Lung (tissue), 11 donors: ENCODE measurements at regions not wholly inside any gene's neighbourhood (a gene's known extent, or its start where the extent isn't known, plus 50 kb on each side); places are given as distances from the start of the nearest gene placed in this dataset.

Source experiments
- ATAC-seq: fragments of 200-7000 bp; cut with Tn5 transposase; one replicate; pipeline ENCODE4 v1.9.1; 2020; ENCODE audit warnings: moderate number of reproducible peaks; ENCODE audit not compliant: insufficient read depth, low FRiP score
- DNase-seq, 3 donors: peaks; one replicate each; pipeline ENCODE4 v3.0.0-alpha.2; 2013 to 2017
- H3K27ac ChIP-seq, 2 donors: one replicate each; pipeline ENCODE4 v1.5.1; 2013; ENCODE audit warnings: mild to moderate bottlenecking in 2 of 2, moderate library complexity in 2 of 2, control low read depth in 1 of 2, inconsistent platforms in 1 of 2, low read depth in 1 of 2, low read length in 1 of 2
- H3K27me3 ChIP-seq, 3 donors: one replicate each; pipeline ENCODE4 v1.5.1; 2013; ENCODE audit warnings: low read length in 2 of 3; ENCODE audit not compliant: control insufficient read depth in 3 of 3, insufficient read depth in 3 of 3
- H3K36me3 ChIP-seq, 4 donors: one replicate each; pipeline ENCODE4 v1.5.1; 2013; ENCODE audit warnings: low read length in 4 of 4, mild to moderate bottlenecking in 1 of 4, moderate library complexity in 1 of 4; ENCODE audit not compliant: control insufficient read depth in 4 of 4, insufficient read depth in 4 of 4
- H3K4me1 ChIP-seq, 5 donors: one replicate each; pipeline ENCODE4 v1.5.1; 2013; ENCODE audit warnings: low read length in 5 of 5, mild to moderate bottlenecking in 2 of 5, moderate library complexity in 1 of 5; ENCODE audit not compliant: control insufficient read depth in 5 of 5, insufficient read depth in 5 of 5
- H3K4me3 ChIP-seq: one replicate; pipeline ENCODE4 v1.5.1; 2013; ENCODE audit warnings: mild to moderate bottlenecking, control low read depth, moderate library complexity
- H3K9ac ChIP-seq, 2 donors: one replicate each; pipeline ENCODE4 v1.5.1; 2013; ENCODE audit warnings: low read length in 2 of 2, control low read depth in 1 of 2; ENCODE audit not compliant: insufficient read depth in 1 of 2
- H3K9me3 ChIP-seq, 4 donors: one replicate each; pipeline ENCODE4 v1.5.1; 2013; ENCODE audit warnings: low read length in 3 of 4, mild to moderate bottlenecking in 1 of 4, moderate library complexity in 1 of 4; ENCODE audit not compliant: control insufficient read depth in 4 of 4, insufficient read depth in 3 of 4
- WGBS, 2 donors: extraction: QIAGEN DNeasy Blood & Tissue Kit; methylation state at CpG; one replicate each; pipeline ENCODE4 v1.1.7; 2013; 5-methylcytosine and 5-hydroxymethylcytosine counted together
- TF ChIP-seq, protein P1 (sequence below): IDR thresholded peaks from 2 replicates; pipeline ENCODE4 v1.5.1; 2012; ENCODE audit warnings: mild to moderate bottlenecking; ENCODE audit errors: control extremely low read depth, extremely low read depth
- donor health status: control.
- donor health status: control.
- donor health status: Bipolar disorder and iron deficiency.
- donor health status: healthy.
- donor health status: DM: yes; HTN: yes; CAD: no.

DNA sequence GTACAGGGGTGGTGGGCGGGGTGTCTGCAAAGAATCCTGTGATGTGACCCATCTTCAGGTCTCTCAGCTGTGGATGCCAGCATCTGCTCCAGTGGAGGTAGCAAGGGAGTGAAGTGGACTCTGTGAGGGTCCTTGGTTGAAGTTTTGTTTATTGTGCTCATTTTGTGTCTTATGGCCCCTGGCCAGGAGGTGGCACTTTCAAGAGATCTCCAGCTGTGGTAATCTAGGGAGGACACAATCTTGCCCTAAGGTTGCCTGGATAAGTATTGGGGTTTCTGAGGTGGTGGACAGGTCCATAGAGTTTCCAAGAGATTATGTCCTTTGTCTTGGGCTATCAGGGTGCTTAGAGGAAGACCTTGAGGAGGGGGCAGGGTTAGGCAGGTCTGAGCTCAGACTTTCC lies 260.7 kb downstream of the CCDC59 start:
- Histone ChIP-seq H3K9ac (no peak overlapping the region), H3K27ac (no peak overlapping the region), H3K4me3 (no peak overlapping the region), H3K27me3 (no peaks in the 10 kb centered on the region), H3K9me3 (no peaks in the 10 kb centered on the region), H3K4me1 (no peaks in the 10 kb centered on the region), H3K36me3 (no peaks in the 10 kb centered on the region)
- DNase-seq (no peak), ATAC-seq (no peak)
- TF ChIP-seq, protein P1, sequence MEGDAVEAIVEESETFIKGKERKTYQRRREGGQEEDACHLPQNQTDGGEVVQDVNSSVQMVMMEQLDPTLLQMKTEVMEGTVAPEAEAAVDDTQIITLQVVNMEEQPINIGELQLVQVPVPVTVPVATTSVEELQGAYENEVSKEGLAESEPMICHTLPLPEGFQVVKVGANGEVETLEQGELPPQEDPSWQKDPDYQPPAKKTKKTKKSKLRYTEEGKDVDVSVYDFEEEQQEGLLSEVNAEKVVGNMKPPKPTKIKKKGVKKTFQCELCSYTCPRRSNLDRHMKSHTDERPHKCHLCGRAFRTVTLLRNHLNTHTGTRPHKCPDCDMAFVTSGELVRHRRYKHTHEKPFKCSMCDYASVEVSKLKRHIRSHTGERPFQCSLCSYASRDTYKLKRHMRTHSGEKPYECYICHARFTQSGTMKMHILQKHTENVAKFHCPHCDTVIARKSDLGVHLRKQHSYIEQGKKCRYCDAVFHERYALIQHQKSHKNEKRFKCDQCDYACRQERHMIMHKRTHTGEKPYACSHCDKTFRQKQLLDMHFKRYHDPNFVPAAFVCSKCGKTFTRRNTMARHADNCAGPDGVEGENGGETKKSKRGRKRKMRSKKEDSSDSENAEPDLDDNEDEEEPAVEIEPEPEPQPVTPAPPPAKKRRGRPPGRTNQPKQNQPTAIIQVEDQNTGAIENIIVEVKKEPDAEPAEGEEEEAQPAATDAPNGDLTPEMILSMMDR, result no peak
- WGBS, 2 donors, result 55 to 93% methylated on average over 1 of the region's 1 CpG

DNA sequence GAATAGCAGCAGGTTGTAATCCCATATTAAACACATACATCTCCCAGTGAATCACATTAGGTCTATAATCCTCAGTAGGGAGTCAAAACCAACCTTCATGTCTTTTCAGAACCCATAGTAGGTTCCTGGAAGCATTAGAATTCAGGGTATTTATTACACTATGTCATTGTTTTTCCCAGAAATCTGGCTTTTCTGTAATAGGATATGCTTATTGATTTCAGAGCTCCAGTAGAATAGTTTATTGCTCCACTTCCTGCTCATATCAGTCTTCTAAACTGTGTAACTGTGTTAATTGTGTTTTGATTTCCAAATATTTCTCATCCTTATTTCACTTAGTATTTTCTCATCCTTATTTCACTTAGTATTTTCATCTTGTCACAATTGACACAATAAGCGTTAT lies 268.0 kb downstream of the CCDC59 start:
- WGBS, 2 donors, result 89 to 93% methylated on average over 1 of the region's 1 CpG
- Histone ChIP-seq H3K9me3 (no peaks in the 10 kb centered on the region), H3K9ac (no peak overlapping the region), H3K4me1 (no peaks in the 10 kb centered on the region), H3K4me3 (no peak overlapping the region), H3K27ac (no peak overlapping the region), H3K36me3 (no peaks in the 10 kb centered on the region), H3K27me3 (no peaks in the 10 kb centered on the region)
- ATAC-seq (no peak), DNase-seq (no peak)
- TF ChIP-seq, protein P1, result no peak

DNA sequence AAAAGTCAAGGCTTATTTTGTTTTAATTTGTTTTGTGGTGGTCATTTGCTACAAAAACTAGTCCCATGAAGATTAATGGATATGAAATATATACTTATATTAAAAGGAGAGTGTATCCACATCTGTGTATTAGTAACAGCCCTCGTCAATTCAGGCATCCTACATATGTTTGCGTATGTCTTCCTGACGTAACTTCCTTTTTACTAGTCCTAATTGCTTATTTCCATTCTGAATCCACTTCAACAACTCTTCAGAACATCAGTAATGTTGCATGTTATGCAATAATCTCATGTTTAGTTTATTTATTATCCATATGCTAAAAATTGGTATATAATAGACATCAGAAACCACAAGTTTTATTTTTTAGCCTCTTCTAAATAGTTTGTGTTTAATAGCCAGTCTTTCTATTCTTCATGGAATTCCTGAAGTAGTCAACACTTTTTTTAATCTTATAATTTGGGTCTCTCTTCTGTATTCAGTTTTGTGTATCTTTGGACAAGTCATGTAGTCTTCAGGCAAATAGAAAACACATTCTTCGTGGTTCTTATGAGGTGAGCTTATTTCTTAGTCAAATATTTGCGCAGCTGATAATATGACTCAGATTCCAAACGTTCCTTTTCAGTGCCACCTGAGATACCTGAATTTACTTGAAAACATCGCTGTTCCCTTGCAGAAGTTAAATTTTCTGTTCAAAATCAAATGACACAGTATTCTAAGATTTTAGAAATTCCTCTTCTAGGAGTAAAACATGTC lies 268.6 kb downstream of the CCDC59 start:
- TF ChIP-seq, protein P1, result no peak
- Histone ChIP-seq H3K4me3 (no peak overlapping the region), H3K9ac (no peak overlapping the region), H3K27me3 (no peaks in the 10 kb centered on the region), H3K36me3 (no peaks in the 10 kb centered on the region), H3K9me3 (peaks cover 0 to 4% (median 0%) of the 10 kb centered on the region in 4 donors), H3K4me1 (no peaks in the 10 kb centered on the region), H3K27ac (no peak overlapping the region)
- WGBS, 2 donors, result 63 to 82% methylated on average over 7 of the region's 7 CpGs
- peak in 1 of 3 donors; percentile 17 for DNase-seq
- peak; percentile 58 for ATAC-seq

DNA sequence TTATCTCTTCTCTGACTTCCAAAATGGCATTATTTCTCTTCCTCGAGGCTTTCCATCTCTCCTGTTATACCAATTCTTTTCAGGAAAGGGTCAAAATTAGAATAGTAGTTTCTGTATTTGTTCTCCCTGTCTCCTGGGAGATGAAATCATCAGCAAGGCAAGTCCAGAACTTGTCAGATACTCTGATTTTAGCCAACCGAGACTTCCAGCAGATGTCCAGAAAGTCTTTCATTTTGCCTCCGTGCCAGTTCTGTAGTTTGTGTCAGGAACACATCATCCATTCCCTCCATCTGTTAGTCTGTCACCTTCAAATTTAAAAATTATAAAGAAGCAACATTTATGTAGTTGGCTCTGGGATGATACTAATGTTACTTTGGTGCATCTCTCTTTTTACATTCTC lies 275.7 kb downstream of the CCDC59 start:
- H3K9me3 ChIP-seq, result peaks cover 0 to 4% (median 0%) of the 10 kb centered on the region in 4 donors
- 77 to 85% methylated on average over 3 of the region's 3 CpGs for WGBS, 2 donors
- H3K9ac ChIP-seq, result no peak overlapping the region
- H3K36me3 ChIP-seq, result no peaks in the 10 kb centered on the region
- no peaks in the 10 kb centered on the region for H3K27me3 ChIP-seq
- H3K4me1 ChIP-seq, result no peaks in the 10 kb centered on the region
- DNase-seq (no peak), ATAC-seq (no peak)
- H3K4me3 ChIP-seq, result no peak overlapping the region
- TF ChIP-seq, protein P1, result no peak
- H3K27ac ChIP-seq, result no peak overlapping the region
